Body of pancreas (tissue), 4 donors: ENCODE measurements at regions not wholly inside any gene's neighbourhood (a gene's known extent, or its start where the extent isn't known, plus 50 kb on each side); places are given as distances from the start of the nearest gene placed in this dataset.
"Not testable (repeated sequence)": the region's sequence is repeated elsewhere in the genome, so short reads cannot be mapped to it uniquely, and the experiment has no call there.

Experiments
- ATAC-seq: fragments of 150-250 bp; one replicate; pipeline ENCODE4 v1.9.1; 2016
- DNase-seq, 4 donors: peaks; one replicate each; pipeline ENCODE4 v3.0.0-alpha.2; 2019
- H3K27ac ChIP-seq, 4 donors: fragments of 200-600 bp; sonication (generic); 1 replicate in 3 of 4; 2 replicates in 1 of 4; pipeline versions ENCODE4 v1.5.1 to v1.6.1; 2016 to 2019; ENCODE audit warnings: mild to moderate bottlenecking in 1 of 4, mixed read lengths in 1 of 4, moderate library complexity in 1 of 4
- H3K27me3 ChIP-seq, 2 donors: fragments of 200-600 bp; sonication (generic); one replicate each; pipeline ENCODE4 v1.6.0; 2016; ENCODE audit warnings: mild to moderate bottlenecking in 1 of 2
- H3K36me3 ChIP-seq, 2 donors: fragments of 200-600 bp; sonication (generic); replicated peaks in 1 of 2; 2 replicates each; pipeline ENCODE4 v1.5.1; 2016; ENCODE audit warnings: low read depth in 2 of 2; ENCODE audit not compliant: insufficient read depth in 1 of 2
- H3K4me1 ChIP-seq: fragments of 200-600 bp; sonication (generic); one replicate; pipeline ENCODE4 v1.6.0; 2016
- H3K4me3 ChIP-seq, 2 donors: fragments of 200-600 bp; sonication (generic); 1 replicate in 1 of 2; 2 replicates in 1 of 2; pipeline ENCODE4 v1.5.1; 2016 to 2019
- H3K9me3 ChIP-seq, 3 donors: fragments of 200-600 bp; sonication (generic); 1 replicate in 2 of 3; 2 replicates in 1 of 3; pipeline ENCODE4 v1.5.1; 2016
- CTCF ChIP-seq, 7 experiments: fragments of 450-650 bp in 4 of 7; fragments of 200-600 bp in 3 of 7; sonication (generic) in 3 of 7; IDR thresholded peaks; one replicate each; pipeline ENCODE4 v1.5.1; 2016 to 2019; ENCODE audit warnings: antibody characterized with exemption in 7 of 7
- POLR2A ChIP-seq, 3 donors: fragments of 450-650 bp; IDR thresholded peaks; one replicate each; pipeline ENCODE4 v1.6.1; 2016; ENCODE audit warnings: antibody characterized with exemption in 3 of 3, mild to moderate bottlenecking in 2 of 3
- WGBS, 2 donors: methylation state at CpG; one replicate each; pipeline ENCODE4 v1.1.5; 2017; 5-methylcytosine and 5-hydroxymethylcytosine counted together
- intact Hi-C: fragments of 100-400 bp; cut with DNase I; formaldehyde crosslinking; loops from one replicate; pipeline ENCODE4 v1.15.1; 2023

GRCh38 chr2:16348821-16349515, 316.7 kb downstream of the CYRIA start:
- ATAC-seq, result no peak
- no peaks in the 10 kb centered on the region for H3K27me3 ChIP-seq
- no peaks in the 10 kb centered on the region for H3K36me3 ChIP-seq
- TF ChIP-seq POLR2A (IDR thresholded peaks at IDR 0.05) (no peak), CTCF (IDR thresholded peaks at IDR 0.05) (no peak)
- no peak for DNase-seq
- no peaks in the 10 kb centered on the region for H3K9me3 ChIP-seq
- intact Hi-C loops, result no loop called here
- no peak overlapping the region for H3K4me3 ChIP-seq
- no peaks in the 10 kb centered on the region for H3K4me1 ChIP-seq
- WGBS, 2 donors, result 33 to 42% methylated on average over 3 of the region's 3 CpGs
- no peak overlapping the region for H3K27ac ChIP-seq

- TF ChIP-seq POLR2A (IDR thresholded peaks at IDR 0.05) (no peak), CTCF (IDR thresholded peaks at IDR 0.05) (no peak)
- 60 to 62% methylated on average over 3 of the region's 3 CpGs for WGBS, 2 donors
- Histone ChIP-seq H3K4me3 (no peak overlapping the region), H3K27ac (no peak overlapping the region), H3K9me3 (no peaks in the 10 kb centered on the region), H3K4me1 (no peaks in the 10 kb centered on the region), H3K36me3 (no peaks in the 10 kb centered on the region), H3K27me3 (no peaks in the 10 kb centered on the region)
- no peak for DNase-seq
- ATAC-seq, result no peak
- intact Hi-C loops, result no loop called here
These were observed 319.0 kb downstream of the CYRIA start for GRCh38 chr2:16346671-16347070.

GRCh38 chr2:16345231-16345630, 320.4 kb downstream of the CYRIA start:
- 77 to 78% methylated on average over 9 of the region's 9 CpGs for WGBS, 2 donors
- H3K27me3 ChIP-seq, DNase-seq, H3K27ac ChIP-seq, H3K9me3 ChIP-seq, ATAC-seq, H3K4me3 ChIP-seq, H3K36me3 ChIP-seq, H3K4me1 ChIP-seq, intact Hi-C loops: not testable (repeated sequence)

GRCh38 chr2:16339206-16339605, 326.4 kb downstream of the CYRIA start:
- no peak overlapping the region for H3K27ac ChIP-seq
- no peak overlapping the region for H3K4me3 ChIP-seq
- H3K9me3 ChIP-seq, result peaks cover 0 to 7% (median 0%) of the 10 kb centered on the region in 3 donors
- no peaks in the 10 kb centered on the region for H3K36me3 ChIP-seq
- H3K4me1 ChIP-seq, result no peaks in the 10 kb centered on the region
- TF ChIP-seq CTCF (IDR thresholded peaks at IDR 0.05) (no peak), POLR2A (IDR thresholded peaks at IDR 0.05) (no peak)
- DNase-seq (no peak), ATAC-seq (no peak)
- 61 to 76% methylated on average over 1 of the region's 1 CpG for WGBS, 2 donors
- intact Hi-C loops, result no loop called here
- H3K27me3 ChIP-seq, result no peaks in the 10 kb centered on the region

- H3K9me3 ChIP-seq, result peaks cover 0 to 7% (median 0%) of the 10 kb centered on the region in 3 donors
- intact Hi-C loops, result no loop called here
- DNase-seq, result no peak
- no peaks in the 10 kb centered on the region for H3K36me3 ChIP-seq
- TF ChIP-seq CTCF (IDR thresholded peaks at IDR 0.05) (no peak), POLR2A (IDR thresholded peaks at IDR 0.05) (no peak)
- no peak overlapping the region for H3K4me3 ChIP-seq
- no peak for ATAC-seq
- H3K27me3 ChIP-seq, result no peaks in the 10 kb centered on the region
- H3K4me1 ChIP-seq, result no peaks in the 10 kb centered on the region
- H3K27ac ChIP-seq, result no peak overlapping the region
These were observed 327.6 kb downstream of the CYRIA start for GRCh38 chr2:16338026-16338425.
